GM19468 (cell line): ENCODE measurements at regions not wholly inside any gene's neighbourhood (a gene's known extent, or its start where the extent isn't known, plus 50 kb on each side); places are given as distances from the start of the nearest gene placed in this dataset.
A peak's percentile ranks its signal among the peaks of the same experiment; 100 is the strongest.
"Not testable (repeated sequence)": the region's sequence is repeated elsewhere in the genome, so short reads cannot be mapped to it uniquely, and the experiment has no call there.

ENCODE experiments used
- ATAC-seq: cut with Tn5 transposase; IDR thresholded peaks from one replicate; pipeline ENCODE4 v1.9.1; 2021; ENCODE audit warnings: mild to moderate bottlenecking, moderate library complexity, moderate number of reproducible peaks; ENCODE audit not compliant: unreplicated experiment; ENCODE audit errors: extremely low read depth

DNA sequence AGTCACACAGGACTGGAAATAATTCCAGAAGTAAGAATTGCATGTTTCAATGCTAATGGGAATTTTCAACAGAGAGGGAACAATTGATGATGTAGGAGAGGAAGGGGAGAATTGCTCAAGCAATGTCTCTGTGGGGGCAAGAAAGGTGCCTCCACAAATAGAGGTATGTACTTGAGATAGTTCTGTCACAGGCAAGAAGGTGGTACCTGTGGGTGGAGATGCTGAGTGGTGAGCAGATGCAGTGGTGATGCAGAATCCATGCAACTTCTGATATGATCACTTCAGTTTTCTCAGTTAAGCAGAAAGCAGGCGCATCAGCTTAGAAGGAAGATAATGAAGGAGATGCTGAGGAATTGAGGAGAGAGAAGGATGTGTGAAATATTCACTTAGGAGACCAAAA, 55.1 kb upstream of the SEC24B start:
- no peak for ATAC-seq

GRCh38 chr4:109378076-109378475, 55.5 kb upstream of the SEC24B start:
- no peak for ATAC-seq

GRCh38 chr4:109375778-109376414, 57.7 kb upstream of the SEC24B start:
- ATAC-seq, result no peak

GRCh38 chr4:109368661-109369060, 65.0 kb upstream of the SEC24B start:
- no peak for ATAC-seq

DNA sequence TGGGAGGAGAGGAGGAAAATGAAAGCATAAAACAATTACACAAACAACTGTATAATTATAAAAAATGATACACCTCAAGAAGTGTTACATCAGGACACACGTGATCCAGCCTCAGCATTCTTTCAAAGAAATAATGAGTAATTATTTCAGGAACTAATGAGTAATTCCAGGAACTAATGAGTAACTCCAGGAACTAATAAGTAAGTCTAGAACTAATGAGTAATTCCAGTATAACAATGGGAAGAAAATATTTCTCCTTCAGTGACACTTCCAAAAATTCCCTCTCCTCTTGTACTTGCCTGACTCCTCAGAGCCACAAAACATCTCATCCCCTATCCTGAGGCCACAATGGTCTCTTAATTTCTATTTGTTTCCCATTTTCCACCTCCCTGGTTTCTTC, 63.5 kb upstream of the COL25A1 start:
- ATAC-seq, result no peak

- ATAC-seq, result not testable (repeated sequence)
Observed at GRCh38 chr4:109365297-109365696, 62.8 kb upstream of the COL25A1 start.

DNA sequence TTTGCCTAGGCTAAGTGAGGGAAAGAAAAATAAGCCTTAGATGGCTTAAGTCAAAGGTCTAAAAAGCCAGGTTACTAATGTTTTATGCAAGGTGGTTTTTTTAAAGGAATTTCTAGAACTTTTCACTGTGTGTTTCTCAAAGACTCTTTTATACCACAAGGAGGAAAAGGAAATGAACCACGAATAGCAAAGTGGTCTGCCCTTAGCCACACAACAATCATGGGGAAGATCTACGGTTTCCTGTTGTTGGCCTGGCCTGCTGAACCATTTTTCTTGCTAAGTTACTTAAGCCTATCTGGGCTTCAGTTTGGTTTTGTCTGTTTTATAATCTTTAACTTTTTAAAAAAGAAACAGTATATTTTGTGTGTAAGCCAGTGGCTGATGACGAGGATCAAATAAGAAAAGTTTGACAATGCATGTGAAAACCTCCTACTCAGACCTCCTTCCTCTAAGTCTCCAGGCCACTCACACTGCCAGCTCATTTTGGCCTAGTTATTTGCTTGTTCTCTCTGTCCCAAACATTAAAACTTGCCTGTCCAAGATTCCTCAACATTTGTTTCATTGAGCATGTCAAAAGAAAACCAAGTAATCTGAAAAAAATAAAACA, 56.7 kb upstream of the COL25A1 start:
- peak; percentile 22 for ATAC-seq

GRCh38 chr4:109355835-109356234, 53.4 kb upstream of the COL25A1 start:
- no peak for ATAC-seq

- ATAC-seq, result no peak
Observed at GRCh38 chr4:109352941-109353340, 50.5 kb upstream of the COL25A1 start.
